ENCODE measurements at regions not wholly inside any gene's neighbourhood (a gene's known extent, or its start where the extent isn't known, plus 50 kb on each side); places are given as distances from the start of the nearest gene placed in this dataset.

GRCh38 chr18:29018976-29019375 lies 842.0 kb upstream of the CDH2 start:
- TF ChIP-seq, protein P1, sequence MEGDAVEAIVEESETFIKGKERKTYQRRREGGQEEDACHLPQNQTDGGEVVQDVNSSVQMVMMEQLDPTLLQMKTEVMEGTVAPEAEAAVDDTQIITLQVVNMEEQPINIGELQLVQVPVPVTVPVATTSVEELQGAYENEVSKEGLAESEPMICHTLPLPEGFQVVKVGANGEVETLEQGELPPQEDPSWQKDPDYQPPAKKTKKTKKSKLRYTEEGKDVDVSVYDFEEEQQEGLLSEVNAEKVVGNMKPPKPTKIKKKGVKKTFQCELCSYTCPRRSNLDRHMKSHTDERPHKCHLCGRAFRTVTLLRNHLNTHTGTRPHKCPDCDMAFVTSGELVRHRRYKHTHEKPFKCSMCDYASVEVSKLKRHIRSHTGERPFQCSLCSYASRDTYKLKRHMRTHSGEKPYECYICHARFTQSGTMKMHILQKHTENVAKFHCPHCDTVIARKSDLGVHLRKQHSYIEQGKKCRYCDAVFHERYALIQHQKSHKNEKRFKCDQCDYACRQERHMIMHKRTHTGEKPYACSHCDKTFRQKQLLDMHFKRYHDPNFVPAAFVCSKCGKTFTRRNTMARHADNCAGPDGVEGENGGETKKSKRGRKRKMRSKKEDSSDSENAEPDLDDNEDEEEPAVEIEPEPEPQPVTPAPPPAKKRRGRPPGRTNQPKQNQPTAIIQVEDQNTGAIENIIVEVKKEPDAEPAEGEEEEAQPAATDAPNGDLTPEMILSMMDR (IDR thresholded peaks at IDR 0.05) = no peak
- no peak for TF ChIP-seq POLR2A (IDR thresholded peaks at IDR 0.05)
